ENCODE measurements at regions not wholly inside any gene's neighbourhood (a gene's known extent, or its start where the extent isn't known, plus 50 kb on each side); places are given as distances from the start of the nearest gene placed in this dataset.
"Not testable (repeated sequence)": the region's sequence is repeated elsewhere in the genome, so short reads cannot be mapped to it uniquely, and the experiment has no call there.

DNA sequence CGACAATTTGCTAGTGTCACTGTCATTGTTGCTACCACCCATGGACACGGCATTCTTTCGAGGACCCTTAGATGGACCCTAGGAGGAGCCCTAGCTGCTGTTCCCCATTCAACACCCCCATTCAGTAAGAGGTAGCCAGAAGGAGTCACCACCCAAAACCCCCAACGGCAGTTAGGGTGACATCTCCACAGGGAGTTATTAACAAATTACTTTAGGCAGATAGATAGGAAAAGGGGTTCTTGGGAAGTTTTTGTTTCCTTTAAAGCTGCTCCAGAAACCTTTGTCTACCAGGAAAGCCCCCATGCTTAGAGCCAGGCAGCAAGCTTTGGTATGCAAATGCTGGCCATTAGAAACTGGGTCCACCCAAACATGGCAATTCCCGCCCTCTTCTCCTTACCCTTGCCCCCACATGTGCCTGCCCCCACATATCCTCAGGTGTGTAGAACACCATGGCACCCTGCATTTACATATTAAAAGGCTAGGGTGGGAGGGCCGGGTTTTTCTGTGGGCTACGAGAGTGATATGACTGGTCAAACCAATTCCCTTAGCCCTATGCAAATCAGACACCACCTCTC lies 190.9 kb downstream of the SLITRK6 start:
- no peak for DNase-seq (ENCODE audit: low read depth)

DNA sequence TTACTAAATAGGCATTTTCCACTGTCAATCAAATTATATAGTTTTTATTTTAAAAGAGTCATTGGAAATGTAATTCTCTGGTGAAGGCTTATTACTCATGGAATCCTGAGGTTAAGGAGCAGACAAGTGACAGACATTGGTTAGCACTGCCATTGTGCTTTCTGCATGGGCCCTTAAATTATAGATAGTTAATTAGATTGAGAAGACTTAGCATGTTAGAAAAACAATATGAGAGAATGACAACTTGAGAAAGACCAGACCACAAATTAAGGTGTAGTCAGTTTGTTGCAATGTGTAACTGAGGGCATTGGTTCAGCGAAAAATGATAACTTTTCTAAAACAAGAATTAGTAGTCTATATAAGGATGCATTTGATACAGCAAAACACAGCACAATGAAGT lies 195.5 kb downstream of the SLITRK6 start:
- DNase-seq (ENCODE audit: low read depth) = no peak

- DNase-seq (ENCODE audit: low read depth) = no peak
These were observed 197.7 kb downstream of the SLITRK6 start for GRCh38 chr13:85601526-85601925.

DNA sequence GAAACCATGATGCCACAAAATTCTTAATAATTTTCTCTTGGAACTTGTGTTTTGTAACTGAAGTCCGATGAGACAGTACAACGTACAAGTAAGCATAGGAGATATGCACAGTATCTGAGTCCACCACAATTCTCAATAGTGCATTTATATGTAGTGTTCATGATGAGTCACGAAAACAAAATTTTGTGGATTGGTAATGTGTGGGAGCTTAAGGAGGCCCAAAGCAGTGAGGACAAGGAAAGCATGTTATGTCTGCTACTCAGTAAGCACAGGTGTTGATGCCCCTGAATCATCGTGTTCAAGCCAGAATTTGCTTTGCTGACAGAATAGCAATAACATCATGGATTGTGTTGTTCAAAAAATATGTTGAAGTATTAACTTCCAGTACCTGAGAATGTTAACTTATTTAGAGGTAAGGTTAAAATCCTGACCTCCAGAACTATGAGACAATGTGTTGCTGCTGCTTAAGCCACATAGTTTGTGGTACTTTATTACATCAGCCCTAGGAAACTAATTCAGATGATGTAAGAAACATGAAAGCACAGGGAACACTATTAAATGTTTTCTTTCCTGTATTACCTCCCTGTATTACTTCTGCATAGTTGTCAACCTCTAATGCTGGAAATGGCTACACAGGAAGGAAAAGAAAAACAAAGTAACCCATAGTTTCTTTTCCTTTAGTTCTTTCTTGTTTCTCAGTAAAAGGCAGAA lies 201.3 kb downstream of the SLITRK6 start:
- DNase-seq (ENCODE audit: low read depth) = no peak

- no peak for DNase-seq (ENCODE audit: low read depth)
These were observed 207.0 kb downstream of the SLITRK6 start for GRCh38 chr13:85592211-85592610.

DNA sequence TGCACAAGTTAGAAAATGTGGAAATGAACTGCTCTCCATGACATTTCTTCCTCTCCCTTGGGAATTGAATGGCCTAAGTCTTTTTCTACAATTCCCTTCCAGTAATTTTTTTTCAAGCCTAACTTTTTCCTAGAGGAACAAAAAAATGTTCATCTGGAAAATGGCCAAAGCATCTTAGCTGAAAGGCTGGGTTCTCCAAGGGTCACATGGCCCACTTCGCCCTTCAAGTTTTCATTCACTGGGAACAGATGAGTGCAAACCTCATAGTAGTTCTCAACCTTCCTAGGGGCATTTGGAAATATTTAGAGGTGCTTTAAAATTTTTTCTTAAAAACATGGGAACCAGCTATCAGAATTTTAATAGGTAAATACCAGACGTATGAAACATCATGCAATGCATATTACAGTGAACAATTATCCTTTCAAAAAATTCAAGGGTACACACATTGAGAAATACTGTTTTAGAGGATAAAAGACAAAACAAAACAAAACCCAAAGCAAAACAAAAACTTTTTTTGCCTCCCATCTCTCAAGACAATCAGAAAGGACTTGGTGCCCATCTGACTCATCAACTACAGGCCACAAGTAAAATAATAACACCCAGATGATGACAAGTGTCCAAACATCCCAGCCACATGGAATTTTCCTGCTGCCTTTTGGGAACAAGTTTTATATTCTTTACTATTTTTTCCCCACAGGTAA lies 208.8 kb downstream of the SLITRK6 start:
- no peak for DNase-seq (ENCODE audit: low read depth)

DNA sequence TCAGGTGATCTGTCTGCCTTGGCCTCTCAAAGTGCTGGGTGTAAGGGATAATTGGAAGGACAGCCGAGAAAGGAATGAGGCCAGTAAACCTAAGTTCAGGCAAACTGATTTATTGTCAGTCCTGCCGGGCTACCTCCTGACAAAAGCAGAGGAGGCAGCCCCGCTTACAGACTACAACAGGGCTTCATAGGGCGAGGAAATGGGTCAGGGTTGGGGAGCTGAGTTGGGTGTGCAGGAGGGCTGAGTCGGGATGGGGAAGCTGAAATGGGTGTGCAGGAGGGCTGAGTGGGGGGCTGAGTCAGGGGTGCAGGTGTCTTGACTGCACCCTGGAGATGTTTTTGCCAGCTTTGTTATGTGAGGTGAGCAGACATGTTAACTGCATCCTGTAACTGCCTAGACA lies 210.2 kb downstream of the SLITRK6 start:
- no peak for DNase-seq (ENCODE audit: low read depth)

DNA sequence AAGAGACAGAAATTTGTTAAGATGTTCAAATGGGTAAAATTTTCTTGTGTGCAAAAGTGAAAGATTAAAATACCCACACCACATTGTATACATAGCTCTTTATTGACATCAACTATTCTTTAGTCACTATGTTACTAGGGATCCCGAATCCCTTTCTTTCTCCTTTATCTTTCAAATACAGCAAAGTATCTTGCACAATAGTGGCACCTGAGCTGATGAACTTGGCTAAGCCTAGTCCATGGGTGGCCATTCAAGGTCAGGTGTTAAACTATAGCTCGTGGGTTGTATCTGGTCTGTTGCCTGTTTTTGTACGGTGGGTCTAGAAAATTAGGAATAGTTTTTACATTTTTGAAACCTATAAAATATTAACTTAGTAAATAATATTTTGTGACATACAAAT lies 210.9 kb downstream of the SLITRK6 start:
- no peak for DNase-seq (ENCODE audit: low read depth)

DNA sequence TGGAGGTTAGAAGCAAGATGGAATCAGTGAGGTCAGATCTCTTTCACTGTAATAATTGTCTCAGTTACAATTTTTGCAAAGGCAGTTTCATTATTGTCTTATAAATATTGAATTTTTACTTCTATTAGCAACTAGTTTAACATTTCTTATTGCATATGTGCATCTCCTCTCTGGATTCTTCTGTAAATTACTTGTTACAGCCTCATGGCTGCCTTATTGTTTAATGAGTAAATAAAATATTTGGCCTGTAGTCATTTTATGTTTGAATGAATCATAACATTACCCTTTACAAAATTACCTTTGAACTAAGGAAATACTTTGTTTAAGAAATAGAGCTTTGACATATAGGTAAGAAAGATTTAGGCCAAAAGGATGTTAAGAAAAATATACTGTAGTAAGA lies 212.4 kb downstream of the SLITRK6 start:
- DNase-seq (ENCODE audit: low read depth) = no peak

- DNase-seq (ENCODE audit: low read depth) = no peak
These were observed 212.8 kb downstream of the SLITRK6 start for GRCh38 chr13:85586422-85586831.

- no peak for DNase-seq (ENCODE audit: low read depth)
These were observed 216.3 kb downstream of the SLITRK6 start for GRCh38 chr13:85582890-85583289.

DNA sequence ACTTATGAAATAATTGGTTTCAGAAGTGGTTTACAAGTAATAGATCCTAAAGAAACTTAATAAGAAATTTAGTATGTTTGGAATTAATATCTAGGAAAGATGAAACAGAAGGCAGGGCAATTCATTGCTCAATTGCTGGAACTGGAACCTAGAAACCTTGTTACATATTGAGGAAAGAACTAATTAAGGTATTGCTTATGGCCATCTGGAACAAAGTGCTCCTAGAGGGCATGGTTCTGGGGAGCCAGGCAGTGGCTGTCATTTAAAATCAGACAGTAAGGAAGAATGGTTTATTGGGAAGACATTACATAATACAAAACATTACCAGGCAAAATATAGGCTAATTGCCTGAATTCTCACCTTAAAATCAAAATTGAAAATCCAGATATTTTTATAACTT lies 224.1 kb downstream of the SLITRK6 start:
- DNase-seq (ENCODE audit: low read depth) = no peak

- no peak for DNase-seq (ENCODE audit: low read depth)
These were observed 231.3 kb downstream of the SLITRK6 start for GRCh38 chr13:85567909-85568308.

DNA sequence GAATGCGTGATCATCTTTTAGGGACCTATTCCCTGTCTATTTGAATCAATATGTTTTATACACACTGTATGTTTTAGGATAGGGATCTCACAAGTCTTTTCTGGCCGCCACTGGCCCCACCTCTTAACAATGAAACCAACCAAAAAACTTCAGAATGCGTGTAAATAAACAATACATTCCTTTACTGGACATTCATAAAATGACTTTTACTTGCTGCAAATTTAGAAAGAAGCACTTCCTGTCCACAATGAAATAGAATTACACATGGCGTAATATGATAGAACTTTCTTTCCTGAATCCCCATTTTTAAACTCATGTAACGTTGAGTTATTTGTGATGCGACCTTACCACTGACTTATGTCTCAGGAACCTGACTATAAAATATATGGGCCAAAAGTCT lies 233.6 kb downstream of the SLITRK6 start:
- no peak for DNase-seq (ENCODE audit: low read depth)

GRCh38 chr13:85564598-85564997 lies 234.6 kb downstream of the SLITRK6 start:
- no peak for DNase-seq (ENCODE audit: low read depth)

GRCh38 chr13:85562282-85562681 lies 236.9 kb downstream of the SLITRK6 start:
- no peak for DNase-seq (ENCODE audit: low read depth)

DNA sequence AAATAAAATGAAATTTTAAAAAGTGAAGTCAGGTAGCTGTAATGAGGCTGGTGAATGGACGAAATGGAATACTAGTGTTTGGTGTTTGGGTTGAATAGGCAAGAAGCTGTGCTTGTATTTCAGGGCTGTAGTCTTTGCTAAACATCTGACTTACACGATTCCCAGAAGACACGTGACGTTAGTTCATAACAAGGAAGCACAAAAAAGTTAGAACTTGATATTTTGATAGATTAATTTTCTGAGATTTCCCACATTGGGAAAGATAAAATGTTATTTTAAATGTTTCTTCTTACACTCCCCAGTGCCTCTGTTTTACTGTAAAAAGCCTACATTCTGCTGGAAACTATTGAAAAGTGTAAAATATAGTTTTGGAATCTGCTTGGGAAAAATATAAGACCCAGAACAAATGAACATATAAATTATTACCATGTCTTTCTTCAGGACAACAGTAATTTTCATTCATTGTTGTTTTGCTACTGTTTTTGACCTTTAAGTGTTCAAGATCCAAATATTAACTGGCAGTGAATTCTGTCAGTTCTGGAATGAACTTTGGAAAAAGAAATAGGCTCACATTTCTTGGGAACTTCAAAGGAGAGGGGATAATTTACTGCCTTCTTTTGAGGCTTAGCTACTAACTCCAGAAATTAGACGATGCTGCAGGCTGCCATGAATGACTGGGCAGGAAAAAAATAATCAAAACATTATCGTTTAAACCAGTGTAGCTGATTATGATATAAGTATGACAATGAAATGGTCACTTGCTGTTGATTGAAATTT lies 241.3 kb downstream of the SLITRK6 start:
- DNase-seq (ENCODE audit: low read depth) = no peak

- DNase-seq (ENCODE audit: low read depth) = no peak
These were observed 248.2 kb downstream of the SLITRK6 start for GRCh38 chr13:85551012-85551411.

- DNase-seq (ENCODE audit: low read depth) = no peak
These were observed 249.4 kb downstream of the SLITRK6 start for GRCh38 chr13:85549819-85550218.

- DNase-seq (ENCODE audit: low read depth) = not testable (repeated sequence)
These were observed 250.4 kb downstream of the SLITRK6 start for GRCh38 chr13:85548845-85549244.

- no peak for DNase-seq (ENCODE audit: low read depth)
These were observed 253.4 kb downstream of the SLITRK6 start for GRCh38 chr13:85545771-85546170.

DNA sequence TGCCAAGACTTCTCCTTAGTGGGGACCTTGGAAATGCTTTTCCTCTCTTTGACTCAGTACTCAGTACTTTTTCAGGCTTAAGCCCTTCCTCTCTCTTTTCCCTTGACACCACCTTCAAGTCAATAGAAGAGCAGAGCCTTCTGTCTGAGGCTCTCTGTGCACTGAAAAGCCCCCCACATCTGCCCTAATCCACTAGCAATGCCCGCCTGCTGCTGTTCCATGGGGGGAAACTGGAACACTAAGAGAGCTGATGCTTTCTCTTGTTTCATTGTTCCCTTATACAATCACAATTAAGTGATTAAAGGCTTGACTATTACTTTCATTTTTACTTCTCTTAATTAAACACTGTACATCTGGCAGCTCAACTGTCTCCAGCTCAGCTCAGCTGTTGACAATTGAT lies 254.5 kb downstream of the SLITRK6 start:
- DNase-seq (ENCODE audit: low read depth) = no peak
